B cell (primary cell): ENCODE measurements at regions not wholly inside any gene's neighbourhood (a gene's known extent, or its start where the extent isn't known, plus 50 kb on each side); places are given as distances from the start of the nearest gene placed in this dataset.

ENCODE experiments used
- ATAC-seq: fragments of 200-7000 bp; cut with Tn5 transposase; one replicate; pipeline ENCODE4 v1.10.0; 2021; ENCODE audit warnings: low read depth, mild to moderate bottlenecking, moderate number of reproducible peaks, moderate library complexity
- CTCF ChIA-PET: fragments of 350-600 bp; sonication (Branson Sonifier 250); formaldehyde crosslinking; loops from one replicate; lab custom pipeline; 2021; ENCODE audit warnings: antibody characterized with exemption, inconsistent platforms; lab: Charles Lee
- POLR2A ChIA-PET: fragments of 350-600 bp; sonication (Branson Sonifier 250); formaldehyde crosslinking; loops from one replicate; lab custom pipeline; 2021; ENCODE audit warnings: antibody characterized with exemption; lab: Charles Lee
- DNase-seq: peaks from one replicate; pipeline ENCODE4 v3.0.0; 2013
- H2AFZ ChIP-seq: 2 replicates; pipeline ENCODE4 v1.6.1; 2012; ENCODE audit warnings: mild to moderate bottlenecking, low read depth, low read length; ENCODE audit not compliant: insufficient read depth, poor library complexity, severe bottlenecking
- H3K27ac ChIP-seq, 2 donors: 1 replicate in 1 of 2; 2 replicates in 1 of 2; pipeline ENCODE4 v1.5.1; 2012 to 2013; ENCODE audit warnings: low read length in 2 of 2, mild to moderate bottlenecking in 2 of 2, moderate library complexity in 1 of 2
- H3K27me3 ChIP-seq, 4 experiments: fragments of 200-600 bp in 1 of 4; sonication (generic) in 1 of 4; replicated peaks in 1 of 4; 1 replicate in 2 of 4; 2 replicates in 2 of 4; pipeline versions ENCODE4 v1.6.1 to v1.7.0; 2013 to 2016; ENCODE audit warnings: low read length in 3 of 4, mild to moderate bottlenecking in 2 of 4, mixed read lengths in 1 of 4, moderate library complexity in 1 of 4; ENCODE audit not compliant: insufficient read depth in 4 of 4, control insufficient read depth in 3 of 4; ENCODE audit errors: control extremely low read depth in 1 of 4
- H3K36me3 ChIP-seq, 2 experiments: replicated peaks in 1 of 2; 1 replicate in 1 of 2; 2 replicates in 1 of 2; pipeline versions ENCODE4 v1.6.1 to v1.7.1; 2013; ENCODE audit warnings: low read length in 1 of 2; ENCODE audit not compliant: insufficient read depth in 2 of 2, control insufficient read depth in 1 of 2; ENCODE audit errors: control extremely low read depth in 1 of 2, extremely low read depth in 1 of 2
- H3K4me1 ChIP-seq, 2 donors: fragments of 200-600 bp in 1 of 2; sonication (generic) in 1 of 2; 1 replicate in 1 of 2; 2 replicates in 1 of 2; pipeline versions ENCODE4 v1.5.1 to v1.6.1; 2013 to 2017; ENCODE audit warnings: low read length in 2 of 2; ENCODE audit not compliant: control insufficient read depth in 2 of 2, insufficient read depth in 2 of 2
- H3K4me2 ChIP-seq: replicated peaks from 2 replicates; pipeline ENCODE3; 2012; ENCODE audit warnings: mild to moderate bottlenecking, low read depth, low read length; ENCODE audit not compliant: poor library complexity, severe bottlenecking
- H3K4me3 ChIP-seq, 5 experiments: fragments of 200-600 bp in 1 of 5; sonication (generic) in 1 of 5; 1 replicate in 3 of 5; 2 replicates in 2 of 5; pipeline versions ENCODE4 v1.5.1 to v1.7.0; 2011 to 2016; ENCODE audit warnings: low read length in 4 of 5, mild to moderate bottlenecking in 4 of 5, low read depth in 2 of 5, control low read depth in 1 of 5, moderate library complexity in 1 of 5; ENCODE audit not compliant: insufficient read depth in 1 of 5; ENCODE audit errors: control extremely low read depth in 1 of 5, extremely low read depth in 1 of 5
- H3K79me2 ChIP-seq: fragments of 200-600 bp; sonication (generic); one replicate; pipeline ENCODE4 v1.6.0; 2016; ENCODE audit warnings: low read length; ENCODE audit not compliant: control insufficient read depth, insufficient read depth
- H3K9ac ChIP-seq: fragments of 200-600 bp; sonication (generic); 2 replicates; pipeline ENCODE4 v1.6.1; 2017; ENCODE audit warnings: mild to moderate bottlenecking, low read length, moderate library complexity
- H3K9me3 ChIP-seq, 3 donors: one replicate each; pipeline versions ENCODE4 v1.6.1 to v1.7.1; 2013; ENCODE audit warnings: low read length in 2 of 3; ENCODE audit not compliant: control insufficient read depth in 2 of 3, insufficient read depth in 1 of 3; ENCODE audit errors: control extremely low read depth in 1 of 3
- H4K20me1 ChIP-seq: 2 replicates; pipeline ENCODE4 v1.6.0; 2012; ENCODE audit warnings: mild to moderate bottlenecking, low read length; ENCODE audit not compliant: insufficient read depth, control insufficient read depth, poor library complexity, severe bottlenecking
- H3K27ac Mint-ChIP-seq: one replicate; pipeline ENCODE4 v1.8.0; 2021; ENCODE audit warnings: mixed read lengths
- H3K27me3 Mint-ChIP-seq: one replicate; pipeline ENCODE4 v1.8.0; 2021; ENCODE audit warnings: mixed read lengths
- H3K4me1 Mint-ChIP-seq: one replicate; pipeline ENCODE4 v1.8.0; 2021; ENCODE audit warnings: mixed read lengths
- H3K4me3 Mint-ChIP-seq: one replicate; pipeline ENCODE4 v1.8.0; 2021; ENCODE audit warnings: mixed read lengths
- H3K9me3 Mint-ChIP-seq: one replicate; pipeline ENCODE4 v1.8.0; 2022; ENCODE audit warnings: mixed read lengths; ENCODE audit not compliant: insufficient read depth
- CTCF ChIP-seq: fragments of 200-600 bp; IDR thresholded peaks from one replicate; pipeline ENCODE4 v1.8.0; 2022; ENCODE audit warnings: antibody characterized with exemption, mild to moderate bottlenecking
- EZH2 ChIP-seq: IDR thresholded peaks from 2 replicates; pipeline ENCODE4 v1.6.1; 2012; ENCODE audit warnings: borderline replicate concordance, low read depth, mild to moderate bottlenecking, moderate library complexity, low read length; ENCODE audit not compliant: insufficient read depth, poor library complexity, severe bottlenecking
- WGBS: methylation state at CpG from one replicate; pipeline ENCODE4 v1.1.5; 2013; ENCODE audit warnings: missing lambda C conversion rate; ENCODE audit not compliant: insufficient coverage; 5-methylcytosine and 5-hydroxymethylcytosine counted together
- intact Hi-C: fragments of 100-400 bp; cut with micrococcal nuclease; formaldehyde crosslinking; loops from one replicate; pipeline ENCODE4 v1.10.0; 2022

GRCh38 chr1:168982778-168983177, 123.7 kb upstream of the ATP1B1 start:
- no peak for DNase-seq
- Histone ChIP-seq H2AFZ (no peak overlapping the region), H3K4me1 (no peaks in the 10 kb centered on the region), H3K27ac (no peak overlapping the region), H3K9me3 (no peaks in the 10 kb centered on the region), H3K4me3 (no peak overlapping the region), H4K20me1 (no peaks in the 10 kb centered on the region), H3K9ac (no peak overlapping the region), H3K36me3 (no peaks in the 10 kb centered on the region), H3K79me2 (no peaks in the 10 kb centered on the region), H3K27me3 (peaks cover 0 to 3% (median 0%) of the 10 kb centered on the region in 4 experiments), H3K4me2 (no peak overlapping the region)
- Mint-ChIP-seq H3K4me3 (no peak overlapping the region), H3K27ac (no peak overlapping the region), H3K4me1 (no peaks in the 10 kb centered on the region), H3K9me3 (no peaks in the 10 kb centered on the region), H3K27me3 (peaks cover 17% of the 10 kb centered on the region)
- CTCF ChIA-PET = no interaction called here
- TF ChIP-seq EZH2 (no peak), CTCF (no peak)
- POLR2A ChIA-PET = no interaction called here
- intact Hi-C loops = no loop called here
- WGBS = 65% methylated on average over 3 of the region's 4 CpGs
- ATAC-seq = no peak

GRCh38 chr1:168987330-168987729, 119.2 kb upstream of the ATP1B1 start:
- WGBS = 94% methylated on average over 4 of the region's 4 CpGs
- no peak overlapping the region for H3K27ac ChIP-seq
- no peaks in the 10 kb centered on the region for H3K4me1 ChIP-seq
- Mint-ChIP-seq H3K4me1 (no peaks in the 10 kb centered on the region), H3K9me3 (no peaks in the 10 kb centered on the region), H3K4me3 (no peak overlapping the region), H3K27ac (no peak overlapping the region), H3K27me3 (peaks cover 18% of the 10 kb centered on the region)
- no peaks in the 10 kb centered on the region for H3K36me3 ChIP-seq
- H3K79me2 ChIP-seq = no peaks in the 10 kb centered on the region
- ChIA-PET CTCF (no interaction called here), POLR2A (no interaction called here)
- DNase-seq = no peak
- no peak overlapping the region for H3K9ac ChIP-seq
- intact Hi-C loops = no loop called here
- no peak overlapping the region for H3K4me3 ChIP-seq
- H3K27me3 ChIP-seq = peaks cover 0 to 3% (median 0%) of the 10 kb centered on the region in 4 experiments
- no peak for ATAC-seq
- no peak overlapping the region for H2AFZ ChIP-seq
- H3K4me2 ChIP-seq = no peak overlapping the region
- H3K9me3 ChIP-seq = no peaks in the 10 kb centered on the region
- H4K20me1 ChIP-seq = no peaks in the 10 kb centered on the region
- TF ChIP-seq CTCF (no peak), EZH2 (no peak)
